ENCODE measurements at regions not wholly inside any gene's neighbourhood (a gene's known extent, or its start where the extent isn't known, plus 50 kb on each side); places are given as distances from the start of the nearest gene placed in this dataset.

GRCh38 chr15:91627473-91628278 is 225.8 kb upstream of the SLCO3A1 start:
- no peaks in the 10 kb centered on the region for H3K4me1 ChIP-seq (ENCODE audit: insufficient read depth, low read length, severe bottlenecking)
- H3K9me3 ChIP-seq (ENCODE audit: low read length) = no peaks in the 10 kb centered on the region
- H3K36me3 ChIP-seq (ENCODE audit: insufficient read depth, low read length) = no peaks in the 10 kb centered on the region
- no peaks in the 10 kb centered on the region for H3K27me3 ChIP-seq (ENCODE audit: insufficient read depth, low read length)
- no peak overlapping the region for H2AFZ ChIP-seq (ENCODE audit: low read length)
- H3K9ac ChIP-seq (ENCODE audit: low read length) = no peak overlapping the region
- no peak overlapping the region for H3K27ac ChIP-seq (ENCODE audit: low read depth, low read length, poor library complexity, severe bottlenecking)
- TF ChIP-seq CTCF (IDR thresholded peaks at IDR 0.05; ENCODE audit: low read length) = no peak
- no peak for TF ChIP-seq EZH2 (IDR thresholded peaks at IDR 0.05; ENCODE audit: borderline replicate concordance, low read length)
- H3K4me3 ChIP-seq (ENCODE audit: low read depth, low read length, poor library complexity, severe bottlenecking) = no peak overlapping the region
- no peaks in the 10 kb centered on the region for H3K79me2 ChIP-seq (ENCODE audit: insufficient read depth, low read length)
- no peak overlapping the region for H3K4me2 ChIP-seq (ENCODE audit: low read length)
- no peaks in the 10 kb centered on the region for H4K20me1 ChIP-seq (ENCODE audit: insufficient read depth, low read length)
- no peaks in the 10 kb centered on the region for H3K9me2 ChIP-seq (ENCODE audit: low read depth, low read length)
- H3F3A ChIP-seq (ENCODE audit: insufficient read depth, low read length) = no peaks in the 10 kb centered on the region

GRCh38 chr15:91630090-91630489 is 223.4 kb upstream of the SLCO3A1 start:
- Histone ChIP-seq H3K9me3 (ENCODE audit: low read length) (no peaks in the 10 kb centered on the region), H3K27ac (ENCODE audit: low read depth, low read length, poor library complexity, severe bottlenecking) (no peak overlapping the region), H3K9ac (ENCODE audit: low read length) (no peak overlapping the region), H3K4me3 (ENCODE audit: low read depth, low read length, poor library complexity, severe bottlenecking) (no peak overlapping the region), H3K9me2 (ENCODE audit: low read depth, low read length) (no peaks in the 10 kb centered on the region), H3K4me1 (ENCODE audit: insufficient read depth, low read length, severe bottlenecking) (no peaks in the 10 kb centered on the region), H2AFZ (ENCODE audit: low read length) (no peak overlapping the region), H3K79me2 (ENCODE audit: insufficient read depth, low read length) (no peaks in the 10 kb centered on the region), H3K4me2 (ENCODE audit: low read length) (no peak overlapping the region), H3K36me3 (ENCODE audit: insufficient read depth, low read length) (no peaks in the 10 kb centered on the region), H3F3A (ENCODE audit: insufficient read depth, low read length) (no peaks in the 10 kb centered on the region), H3K27me3 (ENCODE audit: insufficient read depth, low read length) (no peaks in the 10 kb centered on the region), H4K20me1 (ENCODE audit: insufficient read depth, low read length) (no peaks in the 10 kb centered on the region)
- no peak for TF ChIP-seq EZH2 (IDR thresholded peaks at IDR 0.05; ENCODE audit: borderline replicate concordance, low read length)
- TF ChIP-seq CTCF (IDR thresholded peaks at IDR 0.05; ENCODE audit: low read length) = no peak

- TF ChIP-seq CTCF (IDR thresholded peaks at IDR 0.05; ENCODE audit: low read length) (no peak), EZH2 (IDR thresholded peaks at IDR 0.05; ENCODE audit: borderline replicate concordance, low read length) (no peak)
Observed at GRCh38 chr15:91632176-91632575, 221.3 kb upstream of the SLCO3A1 start.

More at GRCh38 chr15:91632176-91632575, 221.3 kb upstream of the SLCO3A1 start:
- H3K36me3 ChIP-seq (ENCODE audit: insufficient read depth, low read length) = no peaks in the 10 kb centered on the region
- no peaks in the 10 kb centered on the region for H3K27me3 ChIP-seq (ENCODE audit: insufficient read depth, low read length)
- H3K9me2 ChIP-seq (ENCODE audit: low read depth, low read length) = no peaks in the 10 kb centered on the region
- no peaks in the 10 kb centered on the region for H4K20me1 ChIP-seq (ENCODE audit: insufficient read depth, low read length)
- no peak overlapping the region for H3K27ac ChIP-seq (ENCODE audit: low read depth, low read length, poor library complexity, severe bottlenecking)
- no peak overlapping the region for H3K4me2 ChIP-seq (ENCODE audit: low read length)
- no peak overlapping the region for H2AFZ ChIP-seq (ENCODE audit: low read length)
- H3K9ac ChIP-seq (ENCODE audit: low read length) = no peak overlapping the region
- H3K4me1 ChIP-seq (ENCODE audit: insufficient read depth, low read length, severe bottlenecking) = no peaks in the 10 kb centered on the region
- H3F3A ChIP-seq (ENCODE audit: insufficient read depth, low read length) = no peaks in the 10 kb centered on the region
- no peaks in the 10 kb centered on the region for H3K79me2 ChIP-seq (ENCODE audit: insufficient read depth, low read length)
- no peak overlapping the region for H3K4me3 ChIP-seq (ENCODE audit: low read depth, low read length, poor library complexity, severe bottlenecking)
- H3K9me3 ChIP-seq (ENCODE audit: low read length) = no peaks in the 10 kb centered on the region
